GM03348 (cell line): ENCODE measurements at regions not wholly inside any gene's neighbourhood (a gene's known extent, or its start where the extent isn't known, plus 50 kb on each side); places are given as distances from the start of the nearest gene placed in this dataset.

Source experiments
- DNase-seq: peaks from one replicate; pipeline ENCODE4 v3.0.0; 2012; ENCODE audit warnings: low spot score

DNA sequence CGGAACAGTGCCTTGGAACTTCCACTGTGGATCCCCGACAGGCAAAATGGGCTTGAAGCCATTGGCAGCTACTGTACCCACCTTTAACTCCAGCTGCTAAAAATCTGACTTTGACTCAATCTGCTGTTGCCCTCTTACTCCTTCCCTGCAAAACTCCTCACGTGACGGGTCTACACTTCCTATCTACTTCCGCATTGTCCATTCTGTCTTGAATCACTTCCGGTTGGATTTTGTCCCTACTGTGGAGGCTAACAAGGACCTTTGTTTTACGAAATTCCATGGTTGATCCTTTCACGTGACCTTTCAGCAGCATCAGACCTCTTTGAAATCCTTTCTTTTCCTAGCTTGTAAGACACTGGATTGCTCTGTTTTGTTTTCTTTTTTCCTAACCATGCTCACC lies 268.4 kb downstream of the PRDM2 start:
- DNase-seq, result no peak

DNA sequence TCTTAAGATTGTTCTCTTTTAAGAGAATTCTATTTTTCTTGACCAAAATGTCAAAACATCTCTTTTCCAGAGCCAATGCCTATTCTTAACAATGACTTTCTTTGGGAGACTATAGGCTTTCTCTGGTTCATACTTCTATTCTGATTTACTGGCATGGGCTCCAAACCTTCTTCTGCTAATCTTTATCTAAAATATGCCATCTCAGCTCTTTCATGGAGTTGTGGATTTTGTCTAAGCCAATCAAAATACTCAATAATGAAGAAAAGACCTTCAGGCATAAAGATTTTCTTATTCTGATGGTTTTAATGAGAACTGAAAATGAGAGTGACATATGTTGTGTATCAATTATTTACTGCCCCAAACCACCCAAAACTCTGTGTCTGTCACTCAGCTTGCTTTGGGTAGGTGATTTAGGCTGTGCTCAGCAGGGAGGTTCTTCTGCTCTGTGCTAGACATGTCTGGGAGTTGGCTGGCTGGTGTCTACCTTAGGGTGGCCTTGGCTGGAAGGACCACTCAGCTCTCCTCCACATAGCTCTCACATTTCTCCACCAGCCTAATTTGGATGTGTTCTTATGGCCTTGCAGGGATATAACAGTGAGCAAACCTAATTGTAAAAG lies 270.8 kb downstream of the PRDM2 start:
- DNase-seq, result no peak

- no peak for DNase-seq
Observed at GRCh38 chr1:13976485-13976884, 276.5 kb downstream of the PRDM2 start.

GRCh38 chr1:13981142-13981541 lies 281.2 kb downstream of the PRDM2 start:
- DNase-seq, result no peak

DNA sequence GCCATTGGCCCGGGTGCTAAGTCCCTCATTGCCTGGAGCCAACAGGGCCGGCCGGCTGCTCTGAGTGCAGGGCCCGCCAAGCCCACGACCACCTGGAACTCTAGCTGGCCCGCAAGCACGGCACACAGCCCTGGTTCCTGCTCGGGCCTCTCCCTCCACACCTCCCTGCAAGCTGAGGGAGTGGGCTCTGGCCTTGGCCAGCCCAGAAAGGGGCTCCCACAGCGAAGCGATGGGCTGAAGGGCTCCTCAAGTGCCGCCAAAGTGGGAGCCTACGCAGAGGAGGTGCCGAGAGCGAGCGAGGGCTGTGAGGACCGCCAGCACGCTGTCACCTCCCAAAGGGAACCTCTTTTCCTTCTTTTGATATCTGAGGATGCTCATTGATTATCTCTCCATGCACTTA lies 283.4 kb downstream of the PRDM2 start:
- no peak for DNase-seq

GRCh38 chr1:13990939-13991338 lies 291.0 kb downstream of the PRDM2 start:
- DNase-seq, result no peak

GRCh38 chr1:13992489-13993285 lies 292.7 kb downstream of the PRDM2 start:
- DNase-seq, result no peak

DNA sequence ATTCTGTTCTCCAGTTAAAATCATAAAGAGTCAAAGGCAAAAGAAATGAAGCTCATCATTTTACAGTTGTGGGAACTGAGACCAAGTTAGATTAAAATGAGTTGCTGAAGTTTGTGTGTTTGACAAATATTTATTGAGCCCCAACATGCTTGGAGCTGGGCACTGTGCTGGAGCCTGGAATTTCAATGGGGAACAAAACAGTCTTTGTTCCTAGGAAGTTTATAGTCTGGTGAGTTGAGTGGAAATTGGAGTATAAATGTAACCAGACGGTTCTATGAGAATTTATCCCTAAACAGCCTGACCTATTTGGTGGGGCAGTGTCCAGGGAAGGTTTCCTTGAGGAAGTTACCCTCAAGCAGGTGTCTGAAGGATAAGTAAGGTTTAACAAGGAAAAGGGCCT lies 294.4 kb downstream of the PRDM2 start:
- no peak for DNase-seq

GRCh38 chr1:13996334-13996733 lies 296.3 kb downstream of the PRDM2 start:
- DNase-seq, result no peak

GRCh38 chr1:14003552-14003951 lies 303.6 kb downstream of the PRDM2 start:
- DNase-seq, result no peak

DNA sequence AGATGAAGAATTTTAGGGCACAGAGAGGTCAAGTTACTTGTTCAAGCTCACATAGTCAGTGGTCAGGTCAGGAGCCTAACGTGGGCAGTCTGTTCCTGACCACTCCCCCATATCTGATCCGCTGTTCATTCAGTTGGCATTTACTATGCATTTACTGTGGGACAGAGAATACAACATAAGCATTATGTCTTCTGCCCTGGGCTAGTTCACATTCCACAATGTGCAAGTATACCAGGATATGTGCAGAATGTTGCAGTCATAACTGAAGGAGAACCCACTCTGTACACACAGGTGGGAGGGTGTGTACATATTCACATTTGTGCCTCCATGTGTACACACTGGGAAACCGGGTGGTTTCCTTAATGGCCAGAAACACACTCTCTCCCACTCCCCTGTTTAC lies 309.6 kb downstream of the PRDM2 start:
- DNase-seq, result no peak

DNA sequence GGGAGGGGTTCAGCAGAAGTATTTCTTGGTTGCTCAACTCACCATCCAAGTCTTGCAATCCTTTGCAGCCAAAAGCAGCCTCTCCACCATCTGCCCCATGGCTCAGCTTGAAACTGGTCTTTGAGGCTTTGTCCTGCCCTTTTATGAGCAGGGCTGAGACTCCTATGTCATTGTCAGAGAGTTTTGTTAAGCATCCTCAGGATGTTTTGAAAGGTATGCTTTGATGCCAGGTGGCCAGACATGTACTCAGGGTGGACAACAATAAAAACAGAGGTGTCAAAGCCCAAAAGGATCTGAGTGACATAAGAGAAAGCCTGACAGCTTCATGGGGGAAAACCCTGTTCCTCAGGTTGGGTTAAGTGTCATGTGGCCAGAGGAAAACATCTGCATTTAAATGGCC lies 310.5 kb downstream of the PRDM2 start:
- no peak for DNase-seq

DNA sequence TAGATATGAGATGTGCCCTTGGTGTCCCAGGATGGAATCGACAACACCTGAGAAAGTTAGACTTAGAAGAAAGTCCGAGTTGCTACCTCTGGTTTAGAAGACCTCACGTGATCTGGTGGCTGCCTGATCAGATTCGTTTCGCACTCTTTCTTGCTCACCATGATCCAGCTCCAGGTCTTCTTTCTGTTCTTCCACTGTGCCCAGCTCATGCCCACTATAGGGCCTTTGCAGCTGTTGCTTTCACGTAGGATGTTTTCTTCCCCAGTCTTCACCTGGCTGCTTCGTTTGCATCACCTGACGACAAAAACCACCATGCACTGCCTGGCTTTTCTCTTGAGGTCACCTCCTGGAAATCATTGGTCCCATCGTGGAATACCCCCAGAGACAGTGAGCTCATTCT lies 311.1 kb downstream of the PRDM2 start:
- no peak for DNase-seq

DNA sequence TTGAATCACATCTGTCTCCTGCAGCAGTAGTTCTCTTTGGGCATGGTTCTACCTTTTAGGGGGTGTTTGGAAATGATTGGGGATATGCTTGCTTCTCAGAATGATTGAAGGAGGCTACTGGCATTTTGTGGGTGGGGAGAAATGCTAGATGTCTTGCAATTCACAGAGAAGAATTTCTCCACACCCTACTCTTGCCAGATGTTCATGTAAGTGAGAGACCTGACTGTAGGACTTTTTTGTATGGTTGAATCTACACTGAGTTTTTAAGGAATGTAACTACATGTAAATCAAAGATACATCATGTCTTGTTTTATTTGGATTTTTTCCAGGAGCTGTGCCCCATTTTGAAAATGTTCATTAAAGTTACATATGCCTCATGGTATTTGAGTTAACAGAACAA lies 311.9 kb downstream of the PRDM2 start:
- no peak for DNase-seq

- no peak for DNase-seq
Observed at GRCh38 chr1:14014929-14015328, 314.9 kb downstream of the PRDM2 start.

GRCh38 chr1:14015917-14016316 lies 315.9 kb downstream of the PRDM2 start:
- DNase-seq, result no peak

DNA sequence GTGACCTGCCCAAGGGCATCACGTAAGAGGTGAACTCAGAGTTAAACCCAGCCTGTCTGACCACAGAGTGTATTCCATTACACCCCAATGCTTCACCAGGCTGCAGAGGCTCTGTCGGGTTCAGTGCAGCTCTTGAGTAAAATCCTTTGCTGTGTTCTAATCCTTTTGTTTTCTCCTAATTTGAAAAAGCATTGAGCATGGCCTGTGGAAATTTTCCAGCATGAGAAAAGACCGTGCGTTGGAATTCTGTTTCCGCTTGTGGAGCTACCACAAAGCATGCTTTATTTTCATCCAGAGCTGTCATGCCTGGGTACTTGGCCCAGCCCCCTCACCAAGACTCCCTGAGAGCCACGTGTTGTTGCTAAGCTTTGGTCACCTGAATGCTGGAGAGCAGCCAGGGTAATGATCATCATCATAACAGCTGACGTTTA lies 317.6 kb downstream of the PRDM2 start:
- no peak for DNase-seq

DNA sequence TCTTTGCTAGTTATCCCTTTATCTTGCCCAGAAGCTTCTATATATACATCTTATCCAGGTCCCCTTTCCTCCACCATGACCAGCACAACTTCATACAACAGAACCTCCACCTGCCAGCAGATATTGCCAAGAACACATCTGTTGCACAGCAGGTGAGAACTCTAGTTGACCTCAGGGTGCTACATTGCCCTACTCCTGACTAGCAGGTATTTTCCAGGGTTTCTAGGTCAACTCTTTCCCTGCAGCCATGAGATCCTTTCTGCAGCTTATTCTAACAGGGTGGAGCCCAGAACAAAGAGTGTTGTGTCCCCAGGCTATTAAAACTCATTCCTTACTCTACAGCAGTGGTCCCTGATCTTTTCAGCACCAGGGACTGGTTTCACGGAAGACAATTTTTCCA lies 319.5 kb downstream of the PRDM2 start:
- DNase-seq, result no peak

- no peak for DNase-seq
Observed at GRCh38 chr1:14020006-14020405, 320.0 kb downstream of the PRDM2 start.

GRCh38 chr1:14027099-14027498 lies 327.1 kb downstream of the PRDM2 start:
- no peak for DNase-seq

- no peak for DNase-seq
Observed at GRCh38 chr1:14031461-14031860, 331.5 kb downstream of the PRDM2 start.

DNA sequence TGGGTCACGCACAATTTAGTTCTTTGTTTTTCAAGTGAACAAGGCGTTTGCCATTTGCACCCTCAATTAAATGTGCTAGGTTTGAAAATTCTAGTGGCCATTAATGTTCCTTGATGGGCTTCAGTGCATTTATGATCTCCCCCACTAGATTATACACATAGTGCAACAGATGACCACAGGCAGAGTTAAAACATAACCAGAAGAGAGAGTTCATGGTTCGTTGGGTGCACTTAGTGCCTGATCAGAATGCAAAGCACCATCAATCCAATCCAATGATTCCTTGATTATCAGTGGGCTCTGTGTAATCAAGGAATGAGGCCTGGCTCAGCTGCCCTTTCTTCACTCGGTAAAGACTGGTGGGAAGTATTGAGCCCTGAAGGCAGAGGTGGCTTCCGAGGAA lies 334.5 kb downstream of the PRDM2 start:
- DNase-seq, result no peak

DNA sequence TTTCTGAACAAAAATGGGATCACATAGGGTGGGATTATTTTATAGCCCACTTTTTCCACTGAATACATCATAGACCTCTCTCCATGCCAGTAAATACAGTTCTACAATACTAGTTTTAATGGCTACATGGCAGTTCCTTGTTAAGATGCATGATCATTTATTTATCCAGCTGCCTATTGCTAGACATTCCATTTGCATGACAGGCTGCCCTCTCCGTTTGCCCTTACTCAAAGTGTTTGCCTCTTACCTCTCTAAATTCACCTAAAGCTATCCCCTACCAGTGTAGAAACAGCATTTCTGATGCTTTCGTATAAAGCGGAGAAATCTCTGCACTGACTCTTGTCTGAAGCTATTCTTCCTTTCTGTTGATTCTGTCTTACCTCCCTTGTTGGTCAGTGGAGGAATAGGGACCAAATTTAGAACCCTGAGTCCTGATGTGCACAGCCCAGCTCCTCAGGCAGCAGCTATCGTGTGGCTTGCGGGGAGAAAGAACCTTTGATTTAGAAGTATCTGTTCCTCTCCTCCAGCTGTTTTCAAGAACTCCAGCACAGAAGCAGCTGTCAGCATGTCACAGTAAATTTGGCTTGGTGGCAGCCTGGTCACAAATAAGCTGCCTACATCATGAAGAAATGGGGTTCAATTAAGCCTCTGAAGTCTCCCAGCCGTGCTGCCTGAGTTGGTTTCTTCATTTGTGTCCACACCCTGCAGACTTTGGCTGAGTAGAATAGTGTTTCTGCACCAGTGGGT lies 337.3 kb downstream of the PRDM2 start:
- no peak for DNase-seq
